Mucosa of descending colon (tissue), 3 donors: ENCODE measurements at regions not wholly inside any gene's neighbourhood (a gene's known extent, or its start where the extent isn't known, plus 50 kb on each side); places are given as distances from the start of the nearest gene placed in this dataset.

ENCODE experiments used
- ATAC-seq: fragments of 200-7000 bp; cut with Tn5 transposase; one replicate; pipeline ENCODE4 v1.9.1; 2020; ENCODE audit warnings: mild to moderate bottlenecking, moderate library complexity
- DNase-seq, 3 donors: peaks; one replicate each; pipeline ENCODE4 v3.0.0-alpha.2; 2020
- H3K36me3 ChIP-seq: fragments of 200-600 bp; one replicate; pipeline ENCODE4 v1.8.0; 2021; ENCODE audit warnings: low read depth, mild to moderate bottlenecking
- H3K4me1 ChIP-seq: fragments of 200-600 bp; one replicate; pipeline ENCODE4 v1.8.0; 2021; ENCODE audit warnings: low read depth, mild to moderate bottlenecking
- H3K4me3 ChIP-seq: fragments of 200-600 bp; one replicate; pipeline ENCODE4 v1.8.0; 2021; ENCODE audit warnings: mild to moderate bottlenecking
- H3K9me3 ChIP-seq: fragments of 200-600 bp; one replicate; pipeline ENCODE4 v1.8.0; 2021; ENCODE audit warnings: mild to moderate bottlenecking
- CTCF ChIP-seq: fragments of 200-600 bp; IDR thresholded peaks from one replicate; pipeline ENCODE4 v1.8.0; 2022; ENCODE audit warnings: antibody characterized with exemption, mild to moderate bottlenecking
- intact Hi-C, 2 donors: fragments of 100-400 bp; cut with DNase I in 1 of 2; cut with micrococcal nuclease in 1 of 2; formaldehyde crosslinking; loops; one replicate each; pipeline versions ENCODE4 v1.11.0 to v1.11.1; 2022; cut with DNase I, micrococcal nuclease
- donor health status: DM: no; HTN: no; CAD: no; lungs with moderate emphysema.
- donor health status: DM: no; HTN: no; CAD: no.
- donor health status: DM: no; HTN: yes; CAD: no.

GRCh38 chr16:64397945-64398508 lies 723.8 kb downstream of the CDH11 start:
- Histone ChIP-seq H3K4me3 (no peak overlapping the region), H3K4me1 (no peaks in the 10 kb centered on the region), H3K36me3 (no peaks in the 10 kb centered on the region), H3K9me3 (no peaks in the 10 kb centered on the region)
- no peak for TF ChIP-seq CTCF
- intact Hi-C loops: no loop called here
- DNase-seq (no peak), ATAC-seq (no peak)

- no peak for ATAC-seq
- no peak for TF ChIP-seq CTCF
These were observed 724.8 kb downstream of the CDH11 start for GRCh38 chr16:64397042-64397441.

DNA sequence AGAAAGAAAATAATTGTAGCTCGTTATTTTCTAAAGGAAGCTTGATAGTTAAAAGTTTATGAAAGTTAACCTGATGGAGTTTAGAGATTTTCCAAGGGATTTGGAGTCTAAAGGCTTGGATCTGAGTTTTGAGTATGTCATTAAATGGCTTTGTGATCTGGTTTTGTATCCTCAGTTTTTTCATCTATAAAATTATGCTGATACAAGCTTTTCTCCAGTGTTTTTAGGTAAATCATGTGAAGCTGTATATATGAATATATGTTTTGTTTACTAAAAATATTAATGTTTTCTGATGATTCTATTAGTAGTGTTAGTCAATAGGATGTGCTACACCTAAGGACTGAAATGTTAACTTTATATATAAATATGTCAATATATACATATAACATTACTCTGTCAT lies 727.8 kb downstream of the CDH11 start:
- intact Hi-C loops: no loop called here
- no peak for ATAC-seq
- TF ChIP-seq CTCF: no peak
- Histone ChIP-seq H3K9me3 (no peaks in the 10 kb centered on the region), H3K36me3 (no peaks in the 10 kb centered on the region), H3K4me3 (no peak overlapping the region), H3K4me1 (no peaks in the 10 kb centered on the region)
- DNase-seq: no peak

More at GRCh38 chr16:64397042-64397441, 724.8 kb downstream of the CDH11 start:
- Histone ChIP-seq H3K4me3 (no peak overlapping the region), H3K36me3 (no peaks in the 10 kb centered on the region), H3K9me3 (no peaks in the 10 kb centered on the region), H3K4me1 (no peaks in the 10 kb centered on the region)
- DNase-seq: no peak
- intact Hi-C loops: no loop called here

GRCh38 chr16:64392456-64392855 lies 729.4 kb downstream of the CDH11 start:
- Histone ChIP-seq H3K9me3 (no peaks in the 10 kb centered on the region), H3K4me1 (no peaks in the 10 kb centered on the region), H3K36me3 (no peaks in the 10 kb centered on the region), H3K4me3 (no peak overlapping the region)
- ATAC-seq (no peak), DNase-seq (no peak)
- intact Hi-C loops: no loop called here
- no peak for TF ChIP-seq CTCF

DNA sequence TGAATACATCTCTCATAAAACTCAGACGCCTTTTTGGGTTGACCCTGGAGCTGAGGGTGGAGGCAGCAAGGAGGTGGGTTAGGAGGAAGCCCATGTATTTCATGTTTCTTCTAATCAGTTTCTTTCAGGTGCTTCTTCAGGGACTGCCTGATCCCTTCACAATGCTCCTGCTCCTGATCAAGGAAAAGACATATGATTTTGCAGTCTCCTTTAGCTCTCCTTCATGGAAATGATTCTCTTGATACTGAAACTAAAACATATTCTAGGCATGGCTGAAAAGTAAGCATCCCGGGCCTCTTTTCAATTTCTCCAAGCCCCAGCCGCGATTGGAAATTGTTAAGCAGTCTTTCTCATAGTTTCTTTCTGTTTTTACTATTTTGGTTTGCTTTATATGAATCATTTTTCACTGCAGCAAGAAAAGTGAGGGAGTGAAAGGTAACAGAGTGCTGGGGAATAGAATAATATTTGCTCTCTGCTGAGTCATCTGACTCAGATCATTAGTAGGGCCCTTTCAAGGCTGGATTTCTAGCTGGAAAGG lies 730.7 kb downstream of the CDH11 start:
- DNase-seq: no peak
- Histone ChIP-seq H3K36me3 (no peaks in the 10 kb centered on the region), H3K4me1 (no peaks in the 10 kb centered on the region), H3K9me3 (no peaks in the 10 kb centered on the region), H3K4me3 (no peak overlapping the region)
- ATAC-seq: peak; percentile 40
- no peak for TF ChIP-seq CTCF
- intact Hi-C loops: no loop called here

DNA sequence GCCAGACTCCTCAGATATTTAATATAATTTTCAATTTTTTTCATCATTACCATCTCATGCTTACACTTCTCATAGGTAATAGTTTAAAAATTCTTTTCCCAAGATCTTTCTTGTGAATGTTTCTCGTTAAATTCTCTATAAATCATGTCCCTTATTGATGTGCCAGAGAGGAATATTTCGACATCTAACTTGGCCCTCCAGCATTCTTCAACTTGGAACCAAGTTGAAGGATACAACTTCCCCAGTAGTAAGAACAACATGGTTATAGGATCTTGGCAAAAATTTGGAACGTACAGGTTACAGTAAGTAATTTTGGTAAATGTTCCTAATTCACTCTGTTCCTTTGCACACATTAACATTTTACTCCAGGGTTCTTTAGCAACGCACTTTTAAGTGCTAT lies 731.8 kb downstream of the CDH11 start:
- intact Hi-C loops: no loop called here
- H3K36me3 ChIP-seq: no peaks in the 10 kb centered on the region
- no peak for TF ChIP-seq CTCF
- DNase-seq: no peak
- no peaks in the 10 kb centered on the region for H3K4me1 ChIP-seq
- no peak overlapping the region for H3K4me3 ChIP-seq
- H3K9me3 ChIP-seq: no peaks in the 10 kb centered on the region
- no peak for ATAC-seq
